IPS-18a (cell line): ENCODE measurements at regions not wholly inside any gene's neighbourhood (a gene's known extent, or its start where the extent isn't known, plus 50 kb on each side); places are given as distances from the start of the nearest gene placed in this dataset.

Experiments
- H3K27ac ChIP-seq: one replicate; pipeline ENCODE4 v1.5.1; 2013; ENCODE audit warnings: low read length
- H3K27me3 ChIP-seq: one replicate; pipeline ENCODE4 v1.6.1; 2013; ENCODE audit warnings: mild to moderate bottlenecking, low read length; ENCODE audit not compliant: control insufficient read depth, insufficient read depth
- H3K36me3 ChIP-seq: one replicate; pipeline ENCODE4 v1.6.1; 2013; ENCODE audit warnings: low read depth, low read length; ENCODE audit not compliant: control insufficient read depth
- H3K4me1 ChIP-seq: one replicate; pipeline ENCODE4 v1.6.1; 2013; ENCODE audit warnings: low read depth, low read length; ENCODE audit not compliant: control insufficient read depth
- H3K4me3 ChIP-seq: one replicate; pipeline ENCODE4 v1.5.1; 2013; ENCODE audit warnings: low read length
- H3K9ac ChIP-seq: one replicate; pipeline ENCODE4 v1.6.1; 2013; ENCODE audit warnings: mild to moderate bottlenecking, low read length, moderate library complexity
- H3K9me3 ChIP-seq: one replicate; pipeline ENCODE4 v1.6.1; 2013; ENCODE audit warnings: low read depth, low read length; ENCODE audit not compliant: control insufficient read depth

GRCh38 chr1:213397638-213398037 is 346.6 kb downstream of the RPS6KC1 start:
- no peak overlapping the region for H3K27ac ChIP-seq
- H3K36me3 ChIP-seq, result no peaks in the 10 kb centered on the region
- no peak overlapping the region for H3K4me3 ChIP-seq
- H3K4me1 ChIP-seq, result no peaks in the 10 kb centered on the region
- H3K9ac ChIP-seq, result no peak overlapping the region
- no peaks in the 10 kb centered on the region for H3K27me3 ChIP-seq
- no peaks in the 10 kb centered on the region for H3K9me3 ChIP-seq

DNA sequence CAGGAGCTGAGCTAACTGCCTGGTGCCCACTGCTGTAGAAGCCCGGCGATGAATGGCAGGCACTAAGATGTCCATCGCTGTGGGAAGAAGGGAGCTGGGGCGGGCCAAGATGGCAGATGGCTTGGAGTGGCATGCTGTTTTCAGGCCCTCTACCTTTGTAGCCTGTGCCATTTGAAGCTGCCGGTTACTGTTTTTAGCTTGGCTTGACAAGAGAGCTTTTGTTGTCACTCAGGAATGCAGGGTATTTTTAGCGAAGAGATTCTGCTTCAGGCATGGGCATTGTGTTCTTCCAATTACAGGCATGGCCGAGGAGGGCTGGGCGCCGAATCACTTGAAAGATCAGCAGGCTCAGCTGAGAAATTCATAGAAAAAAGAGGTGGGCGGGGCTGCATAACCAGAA is 348.7 kb downstream of the RPS6KC1 start:
- Histone ChIP-seq H3K27me3 (no peaks in the 10 kb centered on the region), H3K4me3 (no peak overlapping the region), H3K9me3 (no peaks in the 10 kb centered on the region), H3K36me3 (no peaks in the 10 kb centered on the region), H3K4me1 (no peaks in the 10 kb centered on the region), H3K9ac (no peak overlapping the region), H3K27ac (no peak overlapping the region)

GRCh38 chr1:213409208-213409631 is 358.2 kb downstream of the RPS6KC1 start:
- H3K4me3 ChIP-seq, result no peak overlapping the region
- H3K4me1 ChIP-seq, result no peaks in the 10 kb centered on the region
- no peak overlapping the region for H3K27ac ChIP-seq
- no peaks in the 10 kb centered on the region for H3K27me3 ChIP-seq
- H3K36me3 ChIP-seq, result no peaks in the 10 kb centered on the region
- no peak overlapping the region for H3K9ac ChIP-seq
- H3K9me3 ChIP-seq, result no peaks in the 10 kb centered on the region

DNA sequence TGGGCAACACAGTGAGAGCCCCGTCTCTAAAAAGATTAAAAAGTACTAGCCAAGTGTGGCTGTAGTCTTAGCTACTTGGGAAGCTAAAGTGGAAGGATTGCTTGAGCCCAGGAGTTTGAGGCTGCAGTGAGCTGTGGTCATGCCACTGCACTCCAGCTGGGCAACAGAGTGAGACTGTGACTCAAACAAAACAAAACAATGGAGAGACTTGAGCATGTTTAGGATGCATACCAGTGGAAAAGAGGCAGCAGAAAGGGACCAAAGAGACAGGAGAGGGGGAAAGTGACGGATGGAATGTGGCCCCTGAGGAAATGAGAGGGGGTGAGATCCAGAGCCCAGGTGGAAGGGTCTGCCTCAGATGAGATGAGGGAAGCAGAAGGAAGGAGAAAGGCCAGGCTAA is 358.9 kb downstream of the RPS6KC1 start:
- H3K9me3 ChIP-seq, result no peaks in the 10 kb centered on the region
- H3K27me3 ChIP-seq, result no peaks in the 10 kb centered on the region
- no peaks in the 10 kb centered on the region for H3K36me3 ChIP-seq
- H3K9ac ChIP-seq, result no peak overlapping the region
- no peaks in the 10 kb centered on the region for H3K4me1 ChIP-seq
- H3K27ac ChIP-seq, result no peak overlapping the region
- H3K4me3 ChIP-seq, result no peak overlapping the region

- Histone ChIP-seq H3K4me1 (no peaks in the 10 kb centered on the region), H3K9me3 (no peaks in the 10 kb centered on the region), H3K4me3 (no peak overlapping the region), H3K27ac (no peak overlapping the region), H3K36me3 (no peaks in the 10 kb centered on the region), H3K27me3 (no peaks in the 10 kb centered on the region), H3K9ac (no peak overlapping the region)
Measured at GRCh38 chr1:213414346-213414745, 363.3 kb downstream of the RPS6KC1 start.

DNA sequence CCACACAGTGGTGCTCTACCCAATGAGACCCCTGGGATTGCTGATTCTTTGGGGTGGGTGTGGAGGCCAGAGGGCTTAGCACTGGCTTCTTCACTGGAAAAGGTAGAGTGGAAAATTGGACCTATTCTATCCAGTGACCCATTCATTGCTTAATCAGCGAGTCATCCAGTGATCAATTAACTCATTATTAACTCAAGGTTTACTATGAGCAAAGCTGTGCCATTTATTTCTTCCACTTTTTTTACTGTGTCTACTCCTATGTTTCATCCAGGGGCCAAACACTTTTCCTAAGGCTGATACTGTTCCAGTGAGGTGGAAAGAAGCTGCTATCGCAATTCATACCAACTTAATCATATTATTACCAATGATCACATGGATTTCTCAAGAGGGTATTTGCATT is 363.9 kb downstream of the RPS6KC1 start:
- H3K27ac ChIP-seq, result no peak overlapping the region
- no peak overlapping the region for H3K4me3 ChIP-seq
- no peaks in the 10 kb centered on the region for H3K4me1 ChIP-seq
- H3K9ac ChIP-seq, result no peak overlapping the region
- no peaks in the 10 kb centered on the region for H3K27me3 ChIP-seq
- H3K36me3 ChIP-seq, result no peaks in the 10 kb centered on the region
- H3K9me3 ChIP-seq, result no peaks in the 10 kb centered on the region

DNA sequence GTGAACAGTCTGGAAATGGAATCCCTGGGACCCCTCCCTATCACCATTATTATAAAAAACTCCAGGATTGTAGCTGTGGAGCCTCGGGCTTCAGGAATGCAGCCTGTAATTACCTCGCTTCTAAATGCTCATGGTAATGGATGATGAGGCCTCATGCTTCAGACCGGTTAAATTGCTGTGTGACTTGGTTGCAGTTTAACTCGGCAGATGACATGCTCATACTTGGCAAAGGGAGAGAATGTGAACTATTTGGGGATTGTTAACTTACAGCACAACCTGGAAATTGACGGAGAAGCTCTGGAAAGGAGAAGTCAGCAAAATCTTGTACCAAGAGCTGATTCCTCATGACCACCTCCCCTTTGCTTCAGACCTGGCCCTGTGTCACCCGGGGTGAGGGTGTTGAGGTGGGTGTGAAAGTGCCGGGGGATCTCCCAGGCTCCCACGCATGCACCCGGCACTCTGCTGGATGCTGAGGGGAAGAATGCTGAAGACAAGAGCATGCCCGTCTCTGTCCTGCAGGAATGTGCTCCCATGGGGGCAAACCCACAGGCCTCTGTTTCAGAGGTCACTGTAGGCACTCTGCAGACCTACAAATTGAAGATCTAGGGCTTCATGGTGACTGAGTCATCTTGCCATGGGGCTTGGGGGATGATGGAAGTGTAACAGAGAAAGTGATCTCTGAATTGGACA is 364.8 kb downstream of the RPS6KC1 start:
- Histone ChIP-seq H3K9ac (no peak overlapping the region), H3K27me3 (no peaks in the 10 kb centered on the region), H3K27ac (no peak overlapping the region), H3K4me3 (no peak overlapping the region), H3K36me3 (no peaks in the 10 kb centered on the region), H3K4me1 (no peaks in the 10 kb centered on the region), H3K9me3 (no peaks in the 10 kb centered on the region)

DNA sequence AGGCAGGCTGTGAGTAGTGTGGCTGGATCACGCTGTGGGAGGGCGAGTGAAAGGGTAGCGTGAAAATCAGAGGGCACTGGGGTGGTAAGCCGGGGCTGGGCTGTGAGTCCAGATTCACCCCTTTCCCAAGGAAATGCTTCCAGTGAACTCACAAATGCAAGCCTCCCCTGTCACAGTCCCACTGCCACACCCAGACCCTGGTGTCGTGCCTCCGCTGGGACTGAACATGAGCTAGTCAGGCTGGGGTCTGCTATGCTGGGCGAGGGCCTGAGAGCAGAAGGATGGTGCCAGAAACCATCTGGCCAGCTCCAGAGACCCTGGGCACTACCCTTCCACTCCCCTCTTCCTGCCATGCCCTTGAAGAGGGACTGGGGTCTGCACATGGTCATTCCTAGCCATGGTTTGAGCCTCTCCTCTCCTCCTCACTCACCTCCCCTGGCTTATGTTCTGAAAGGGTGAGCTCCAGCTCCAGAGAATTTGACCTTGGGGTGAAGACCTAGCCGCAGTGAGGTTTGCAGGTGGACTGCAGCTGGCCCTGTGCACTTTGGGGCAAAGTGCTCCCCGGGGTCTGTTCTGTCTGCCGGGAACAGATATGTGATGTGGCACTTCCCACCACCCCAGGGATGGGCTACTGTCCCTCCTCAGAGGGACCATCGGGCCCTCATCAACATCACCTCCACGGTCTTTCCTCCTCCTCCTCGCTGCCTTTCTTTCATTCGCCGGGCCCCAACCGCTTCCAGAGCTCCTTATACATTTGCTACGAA is 365.6 kb downstream of the RPS6KC1 start:
- H3K4me3 ChIP-seq, result no peak overlapping the region
- H3K9me3 ChIP-seq, result no peaks in the 10 kb centered on the region
- H3K27ac ChIP-seq, result no peak overlapping the region
- no peak overlapping the region for H3K9ac ChIP-seq
- H3K27me3 ChIP-seq, result no peaks in the 10 kb centered on the region
- H3K4me1 ChIP-seq, result no peaks in the 10 kb centered on the region
- H3K36me3 ChIP-seq, result no peaks in the 10 kb centered on the region

DNA sequence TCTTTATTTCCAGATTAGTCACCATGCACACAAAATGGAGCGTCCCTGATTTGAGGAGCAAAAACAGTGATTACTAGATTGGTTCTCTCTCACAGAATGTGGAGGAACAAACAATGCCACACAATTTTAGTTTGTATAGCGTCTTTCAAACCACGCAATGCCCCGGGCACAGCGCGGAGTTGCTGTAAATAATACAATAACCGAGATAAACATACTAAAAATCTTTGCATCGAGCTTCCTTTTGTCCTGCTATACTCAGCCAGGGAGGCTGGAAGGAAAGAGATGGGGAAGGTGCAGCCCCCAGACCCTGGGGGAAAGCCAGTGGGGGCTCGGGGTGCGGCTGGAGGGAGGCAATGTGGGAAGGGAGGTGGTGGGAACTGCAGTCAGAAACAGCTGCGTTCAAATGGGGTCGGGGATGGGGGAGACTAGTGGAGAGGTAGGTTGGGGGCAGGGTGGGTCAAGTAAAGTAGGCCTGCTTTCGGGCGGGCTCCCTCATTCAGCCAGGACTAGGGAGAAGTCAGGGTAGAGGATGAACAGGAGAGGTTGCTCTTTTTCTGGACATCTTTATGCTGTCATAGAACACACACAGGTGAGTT is 366.3 kb downstream of the RPS6KC1 start:
- no peaks in the 10 kb centered on the region for H3K36me3 ChIP-seq
- no peak overlapping the region for H3K27ac ChIP-seq
- H3K4me3 ChIP-seq, result no peak overlapping the region
- H3K9me3 ChIP-seq, result no peaks in the 10 kb centered on the region
- H3K9ac ChIP-seq, result no peak overlapping the region
- no peaks in the 10 kb centered on the region for H3K27me3 ChIP-seq
- no peaks in the 10 kb centered on the region for H3K4me1 ChIP-seq

DNA sequence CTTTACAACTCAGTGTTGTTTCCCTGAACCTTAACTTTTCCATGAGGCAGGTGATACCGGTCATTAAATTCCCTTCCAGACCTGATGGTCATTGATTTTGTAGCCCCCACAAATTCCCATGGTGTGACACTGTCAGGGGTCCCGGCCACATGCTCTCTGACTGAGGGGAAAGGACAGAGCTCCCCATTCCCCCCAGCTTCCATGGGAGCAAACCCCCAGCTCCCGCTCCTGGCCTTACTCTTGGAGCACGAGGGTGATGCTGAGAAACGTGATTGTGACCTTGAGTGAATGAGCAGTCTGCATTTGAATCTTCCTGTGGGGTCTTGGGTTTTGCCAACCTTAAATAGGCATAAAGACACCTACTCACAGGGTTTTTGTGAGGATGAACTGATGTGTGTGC is 366.8 kb downstream of the RPS6KC1 start:
- no peak overlapping the region for H3K27ac ChIP-seq
- no peak overlapping the region for H3K4me3 ChIP-seq
- H3K27me3 ChIP-seq, result no peaks in the 10 kb centered on the region
- no peaks in the 10 kb centered on the region for H3K9me3 ChIP-seq
- H3K36me3 ChIP-seq, result no peaks in the 10 kb centered on the region
- H3K4me1 ChIP-seq, result no peaks in the 10 kb centered on the region
- H3K9ac ChIP-seq, result no peak overlapping the region

DNA sequence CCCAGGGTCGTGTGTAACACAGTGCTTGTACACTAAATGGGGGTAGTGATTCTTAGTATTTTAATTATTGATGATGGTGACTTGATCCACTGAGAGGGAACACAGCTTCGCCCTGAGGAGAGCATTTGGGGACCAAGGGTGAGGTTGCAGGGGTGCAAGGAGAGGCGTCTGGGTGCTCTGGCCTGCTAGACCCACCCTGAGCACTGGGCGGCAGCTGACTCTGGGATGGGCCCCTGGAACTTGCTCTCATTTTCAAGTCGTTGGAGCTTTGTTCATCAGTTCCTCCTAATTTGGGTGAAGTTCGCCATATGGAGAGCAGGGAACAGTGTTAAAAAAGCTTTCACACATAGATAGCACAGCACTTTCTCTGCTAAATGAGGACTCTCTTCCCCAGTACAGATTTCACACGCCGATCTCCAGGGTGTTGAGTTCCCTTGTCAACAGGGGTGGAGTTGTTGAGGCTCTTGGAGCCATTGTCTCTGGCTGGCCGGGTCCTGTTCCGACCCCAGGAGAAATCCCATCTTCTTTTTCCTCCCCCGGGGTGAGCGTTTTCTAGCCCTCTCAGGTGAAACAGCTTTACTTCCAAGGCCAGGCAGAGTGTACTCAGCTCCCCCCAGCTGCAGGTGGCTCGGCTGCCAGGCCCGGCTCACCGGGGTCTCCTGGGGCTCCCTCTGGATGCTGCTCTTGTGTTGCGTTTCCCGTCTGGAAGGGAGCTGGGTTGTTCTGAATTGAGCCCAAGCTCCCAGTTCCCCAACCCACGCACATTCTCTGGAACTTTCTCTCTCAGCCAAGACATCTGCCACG is 367.4 kb downstream of the RPS6KC1 start:
- H3K9ac ChIP-seq, result no peak overlapping the region
- H3K9me3 ChIP-seq, result no peaks in the 10 kb centered on the region
- no peaks in the 10 kb centered on the region for H3K4me1 ChIP-seq
- H3K36me3 ChIP-seq, result no peaks in the 10 kb centered on the region
- no peaks in the 10 kb centered on the region for H3K27me3 ChIP-seq
- no peak overlapping the region for H3K4me3 ChIP-seq
- no peak overlapping the region for H3K27ac ChIP-seq
